ENCODE measurements at regions not wholly inside any gene's neighbourhood (a gene's known extent, or its start where the extent isn't known, plus 50 kb on each side); places are given as distances from the start of the nearest gene placed in this dataset.

GRCh38 chr2:120869730-120870466 lies 134.2 kb downstream of the GLI2 start:
- TF ChIP-seq, protein P1, sequence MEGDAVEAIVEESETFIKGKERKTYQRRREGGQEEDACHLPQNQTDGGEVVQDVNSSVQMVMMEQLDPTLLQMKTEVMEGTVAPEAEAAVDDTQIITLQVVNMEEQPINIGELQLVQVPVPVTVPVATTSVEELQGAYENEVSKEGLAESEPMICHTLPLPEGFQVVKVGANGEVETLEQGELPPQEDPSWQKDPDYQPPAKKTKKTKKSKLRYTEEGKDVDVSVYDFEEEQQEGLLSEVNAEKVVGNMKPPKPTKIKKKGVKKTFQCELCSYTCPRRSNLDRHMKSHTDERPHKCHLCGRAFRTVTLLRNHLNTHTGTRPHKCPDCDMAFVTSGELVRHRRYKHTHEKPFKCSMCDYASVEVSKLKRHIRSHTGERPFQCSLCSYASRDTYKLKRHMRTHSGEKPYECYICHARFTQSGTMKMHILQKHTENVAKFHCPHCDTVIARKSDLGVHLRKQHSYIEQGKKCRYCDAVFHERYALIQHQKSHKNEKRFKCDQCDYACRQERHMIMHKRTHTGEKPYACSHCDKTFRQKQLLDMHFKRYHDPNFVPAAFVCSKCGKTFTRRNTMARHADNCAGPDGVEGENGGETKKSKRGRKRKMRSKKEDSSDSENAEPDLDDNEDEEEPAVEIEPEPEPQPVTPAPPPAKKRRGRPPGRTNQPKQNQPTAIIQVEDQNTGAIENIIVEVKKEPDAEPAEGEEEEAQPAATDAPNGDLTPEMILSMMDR (IDR thresholded peaks at IDR 0.05; ENCODE audit: poor library complexity): no peak
- no peak for TF ChIP-seq EZH2 (IDR thresholded peaks at IDR 0.05; ENCODE audit: borderline replicate concordance)
